Upper lobe of left lung (tissue), 4 donors: ENCODE measurements at regions not wholly inside any gene's neighbourhood (a gene's known extent, or its start where the extent isn't known, plus 50 kb on each side); places are given as distances from the start of the nearest gene placed in this dataset.

Experiments
- EP300 ChIP-seq, 4 donors: sonication (generic); formaldehyde crosslinking; IDR thresholded peaks; one replicate each; pipeline ENCODE4 v1.5.1; 2017; ENCODE audit warnings: antibody characterized with exemption in 4 of 4, control low read depth in 2 of 4
- POLR2A ChIP-seq, 4 donors: fragments of 450-650 bp; IDR thresholded peaks; one replicate each; pipeline ENCODE4 v1.5.1; 2016 to 2017; ENCODE audit warnings: antibody characterized with exemption in 4 of 4, mild to moderate bottlenecking in 2 of 4
- POLR2AphosphoS5 ChIP-seq, 2 donors: sonication (generic); formaldehyde crosslinking; IDR thresholded peaks; one replicate each; pipeline ENCODE4 v1.5.1; 2017; ENCODE audit warnings: antibody characterized with exemption in 2 of 2
- TF ChIP-seq, protein P1 (sequence below), 6 experiments: fragments of 450-650 bp in 4 of 6; fragments of 200-600 bp in 2 of 6; sonication (generic) in 2 of 6; IDR thresholded peaks; one replicate each; pipeline ENCODE4 v1.5.1; 2016 to 2019; ENCODE audit warnings: antibody characterized with exemption in 6 of 6

- TF ChIP-seq, protein P1, sequence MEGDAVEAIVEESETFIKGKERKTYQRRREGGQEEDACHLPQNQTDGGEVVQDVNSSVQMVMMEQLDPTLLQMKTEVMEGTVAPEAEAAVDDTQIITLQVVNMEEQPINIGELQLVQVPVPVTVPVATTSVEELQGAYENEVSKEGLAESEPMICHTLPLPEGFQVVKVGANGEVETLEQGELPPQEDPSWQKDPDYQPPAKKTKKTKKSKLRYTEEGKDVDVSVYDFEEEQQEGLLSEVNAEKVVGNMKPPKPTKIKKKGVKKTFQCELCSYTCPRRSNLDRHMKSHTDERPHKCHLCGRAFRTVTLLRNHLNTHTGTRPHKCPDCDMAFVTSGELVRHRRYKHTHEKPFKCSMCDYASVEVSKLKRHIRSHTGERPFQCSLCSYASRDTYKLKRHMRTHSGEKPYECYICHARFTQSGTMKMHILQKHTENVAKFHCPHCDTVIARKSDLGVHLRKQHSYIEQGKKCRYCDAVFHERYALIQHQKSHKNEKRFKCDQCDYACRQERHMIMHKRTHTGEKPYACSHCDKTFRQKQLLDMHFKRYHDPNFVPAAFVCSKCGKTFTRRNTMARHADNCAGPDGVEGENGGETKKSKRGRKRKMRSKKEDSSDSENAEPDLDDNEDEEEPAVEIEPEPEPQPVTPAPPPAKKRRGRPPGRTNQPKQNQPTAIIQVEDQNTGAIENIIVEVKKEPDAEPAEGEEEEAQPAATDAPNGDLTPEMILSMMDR (IDR thresholded peaks at IDR 0.05): no peak
- TF ChIP-seq EP300 (IDR thresholded peaks at IDR 0.05) (no peak), POLR2AphosphoS5 (IDR thresholded peaks at IDR 0.05) (no peak), POLR2A (IDR thresholded peaks at IDR 0.05) (no peak)
These were observed 83.0 kb downstream of the LEPR start for GRCh38 chr1:65503427-65503826.
